H1 (cell line): ENCODE measurements at regions not wholly inside any gene's neighbourhood (a gene's known extent, or its start where the extent isn't known, plus 50 kb on each side); places are given as distances from the start of the nearest gene placed in this dataset.

Experiments used
- CTCF ChIA-PET: fragments of 300-600 bp; sonication (Branson Sonifier 250); formaldehyde crosslinking; loops from one replicate; lab custom pipeline; 2021; ENCODE audit not compliant: partially characterized antibody; lab: Charles Lee
- POLR2A ChIA-PET: fragments of 300-600 bp; sonication (Branson Sonifier 250); formaldehyde crosslinking; loops from one replicate; lab custom pipeline; 2021; ENCODE audit warnings: inconsistent platforms; ENCODE audit not compliant: partially characterized antibody; lab: Charles Lee
- DNase-seq, 2 experiments: peaks; one replicate each; pipeline versions ENCODE4 v3.0.0 to v3.0.0-alpha.2; 2010 to 2022; ENCODE audit warnings: low spot score in 2 of 2, low read depth in 1 of 2, mixed read lengths in 1 of 2
- FAIRE-seq: peaks from 2 replicates; lab custom pipeline; 2011; peaks lifted over from hg19 to GRCh38; lab: Jason Lieb, UNC
- H2AFZ ChIP-seq: 2 replicates; pipeline ENCODE4 v1.8.1; 2012; ENCODE audit warnings: low read length, inconsistent platforms
- H2AK5ac ChIP-seq: 2 replicates; pipeline ENCODE4 v1.6.1; 2013; ENCODE audit warnings: low read depth, low read length
- H2BK120ac ChIP-seq: replicated peaks from 2 replicates; pipeline ENCODE3; 2013; ENCODE audit warnings: low read depth, low read length, inconsistent platforms
- H2BK12ac ChIP-seq: 2 replicates; pipeline ENCODE4 v1.6.1; 2013; ENCODE audit warnings: low read depth, low read length
- H2BK15ac ChIP-seq: 2 replicates; pipeline ENCODE4 v1.6.1; 2013; ENCODE audit warnings: low read length
- H2BK20ac ChIP-seq: 2 replicates; pipeline ENCODE4 v1.6.1; 2013; ENCODE audit warnings: low read length
- H2BK5ac ChIP-seq: 2 replicates; pipeline ENCODE4 v1.6.1; 2013; ENCODE audit warnings: low read depth, low read length
- H3K14ac ChIP-seq: 2 replicates; pipeline ENCODE4 v1.6.1; 2013; ENCODE audit warnings: inconsistent platforms; ENCODE audit not compliant: insufficient read length
- H3K18ac ChIP-seq: 2 replicates; pipeline ENCODE4 v1.6.1; 2013; ENCODE audit warnings: low read length; ENCODE audit errors: extremely low read depth
- H3K23ac ChIP-seq: 2 replicates; pipeline ENCODE4 v1.6.1; 2013; ENCODE audit warnings: inconsistent platforms; ENCODE audit not compliant: insufficient read length
- H3K23me2 ChIP-seq: 2 replicates; pipeline ENCODE4 v1.6.1; 2013; ENCODE audit warnings: low read depth, low read length
- H3K27ac ChIP-seq: 2 replicates; pipeline ENCODE4 v1.6.1; 2011; ENCODE audit warnings: low read depth, low read length, inconsistent platforms
- H3K27me3 ChIP-seq, 4 experiments: replicated peaks in 1 of 4; 1 replicate in 1 of 4; 2 replicates in 3 of 4; pipeline versions ENCODE4 v1.6.1 to v1.8.1; 2011 to 2013; ENCODE audit warnings: low read length in 3 of 4, mild to moderate bottlenecking in 3 of 4, inconsistent platforms in 2 of 4, mixed read lengths in 2 of 4, moderate library complexity in 1 of 4; ENCODE audit not compliant: control insufficient read depth in 3 of 4, insufficient read depth in 3 of 4; ENCODE audit errors: extremely low read depth in 1 of 4
- H3K36me3 ChIP-seq, 4 experiments: 2 replicates each; pipeline versions ENCODE4 v1.6.1 to v1.8.1; 2011 to 2013; ENCODE audit warnings: mild to moderate bottlenecking in 4 of 4, low read length in 3 of 4, moderate library complexity in 2 of 4, control low read depth in 1 of 4, inconsistent platforms in 1 of 4; ENCODE audit not compliant: insufficient read depth in 4 of 4, control insufficient read depth in 2 of 4
- H3K4ac ChIP-seq: replicated peaks from 2 replicates; pipeline ENCODE3; 2013; ENCODE audit warnings: low read length, low read depth, mixed read lengths, inconsistent platforms; ENCODE audit not compliant: insufficient read length
- H3K4me1 ChIP-seq, 4 experiments: replicated peaks in 1 of 4; 1 replicate in 1 of 4; 2 replicates in 3 of 4; pipeline versions ENCODE4 v1.6.1 to v1.8.1; 2011 to 2013; ENCODE audit warnings: low read length in 3 of 4, inconsistent platforms in 2 of 4, mixed read lengths in 1 of 4; ENCODE audit not compliant: insufficient read depth in 4 of 4, control insufficient read depth in 3 of 4
- H3K4me2 ChIP-seq, 2 experiments: 2 replicates each; pipeline versions ENCODE4 v1.6.1 to v1.8.1; 2011 to 2013; ENCODE audit warnings: low read depth in 2 of 2, low read length in 2 of 2, control low read depth in 1 of 2, inconsistent platforms in 1 of 2, mild to moderate bottlenecking in 1 of 2; ENCODE audit not compliant: insufficient read depth in 1 of 2
- H3K4me3 ChIP-seq, 4 experiments: fragments of 200-600, 300-600 bp in 1 of 4; sonication (generic), shearing (Covaris generic), sonication (Bioruptor Twin) in 1 of 4; 2 replicates each; pipeline versions ENCODE4 v1.5.1 to v1.8.1; 2011 to 2016; ENCODE audit warnings: low read length in 4 of 4, low read depth in 3 of 4, control low read depth in 2 of 4, inconsistent platforms in 2 of 4, mild to moderate bottlenecking in 2 of 4, mixed read lengths in 1 of 4, moderate library complexity in 1 of 4; ENCODE audit not compliant: insufficient read depth in 2 of 4; ENCODE audit errors: extremely low read depth in 1 of 4
- H3K56ac ChIP-seq: replicated peaks from 2 replicates; pipeline ENCODE3; 2013; ENCODE audit warnings: low read depth, mild to moderate bottlenecking, mixed read lengths, low read length, inconsistent platforms; ENCODE audit not compliant: insufficient read length
- H3K79me1 ChIP-seq: 2 replicates; pipeline ENCODE4 v1.6.1; 2013; ENCODE audit warnings: low read depth, low read length, control low read depth
- H3K79me2 ChIP-seq, 2 experiments: 2 replicates each; pipeline versions ENCODE4 v1.6.1 to v1.8.1; 2012 to 2013; ENCODE audit warnings: low read length in 2 of 2, mild to moderate bottlenecking in 2 of 2, inconsistent platforms in 1 of 2; ENCODE audit not compliant: insufficient read depth in 2 of 2, control insufficient read depth in 1 of 2
- H3K9ac ChIP-seq, 4 experiments: replicated peaks in 1 of 4; 1 replicate in 1 of 4; 2 replicates in 3 of 4; pipeline versions ENCODE4 v1.6.1 to v1.8.1; 2011 to 2013; ENCODE audit warnings: low read depth in 3 of 4, low read length in 3 of 4, control low read depth in 2 of 4, mild to moderate bottlenecking in 2 of 4, moderate library complexity in 2 of 4, inconsistent platforms in 1 of 4; ENCODE audit errors: extremely low read depth in 1 of 4
- H3K9me3 ChIP-seq, 2 experiments: 2 replicates each; pipeline versions ENCODE4 v1.6.1 to v1.8.1; 2012 to 2013; ENCODE audit warnings: mild to moderate bottlenecking in 2 of 2, moderate library complexity in 2 of 2, control low read depth in 1 of 2, inconsistent platforms in 1 of 2, low read depth in 1 of 2, low read length in 1 of 2, mixed read lengths in 1 of 2; ENCODE audit not compliant: insufficient read depth in 2 of 2
- H4K20me1 ChIP-seq, 2 experiments: replicated peaks in 1 of 2; 2 replicates each; pipeline versions ENCODE3 to v1.8.1; 2011 to 2013; ENCODE audit warnings: inconsistent platforms in 2 of 2, low read length in 2 of 2, mild to moderate bottlenecking in 1 of 2; ENCODE audit not compliant: insufficient read depth in 2 of 2, control insufficient read depth in 1 of 2
- H4K5ac ChIP-seq: 2 replicates; pipeline ENCODE4 v1.6.1; 2013; ENCODE audit warnings: low read length, low read depth, mixed read lengths, inconsistent platforms; ENCODE audit not compliant: insufficient read length
- H4K8ac ChIP-seq: 2 replicates; pipeline ENCODE4 v1.8.0; 2013; ENCODE audit warnings: mild to moderate bottlenecking, moderate library complexity, low read length, inconsistent platforms; ENCODE audit not compliant: insufficient read depth; ENCODE audit errors: extremely low read depth
- H4K91ac ChIP-seq: replicated peaks from 2 replicates; pipeline ENCODE3; 2013; ENCODE audit warnings: low read length, mixed read lengths, inconsistent platforms; ENCODE audit not compliant: insufficient read length
- ATF2 ChIP-seq: IDR thresholded peaks from 2 replicates; pipeline ENCODE4 v1.6.1; 2012; ENCODE audit warnings: low read length, inconsistent platforms
- CBX5 ChIP-seq: fragments of 300-800, 300-1000 bp; sonication (generic); IDR thresholded peaks from 2 replicates; pipeline ENCODE4 v1.7.1; 2016; ENCODE audit warnings: antibody characterized with exemption, low read length, low read depth
- E2F6 ChIP-seq: IDR thresholded peaks from 2 replicates; pipeline ENCODE4 v1.6.1; 2012; ENCODE audit warnings: inconsistent platforms
- EGR1 ChIP-seq: IDR thresholded peaks from 2 replicates; pipeline ENCODE4 v1.6.1; 2011; ENCODE audit warnings: low read depth, low read length, borderline replicate concordance
- JUN ChIP-seq: IDR thresholded peaks from 2 replicates; pipeline ENCODE4 v1.6.1; 2011; ENCODE audit warnings: low read depth, mild to moderate bottlenecking, improper control_type of control experiment, low read length
- KDM5A ChIP-seq: fragments of 200-600 bp; IDR thresholded peaks from 2 replicates; pipeline ENCODE4 v1.7.1; 2012; ENCODE audit warnings: mild to moderate bottlenecking, low read length, inconsistent platforms, mixed read lengths
- NANOG ChIP-seq: IDR thresholded peaks from 2 replicates; pipeline ENCODE4 v1.6.1; 2011; ENCODE audit warnings: low read length, low read depth, mild to moderate bottlenecking, inconsistent platforms; ENCODE audit not compliant: insufficient read depth, poor library complexity, severe bottlenecking
- PHF8 ChIP-seq: fragments of 200-600 bp; sonication (generic); conservative IDR thresholded peaks from 2 replicates; pipeline ENCODE4 v1.7.1; 2012; ENCODE audit warnings: low read depth, mild to moderate bottlenecking, inconsistent platforms, low read length, moderate library complexity
- SP2 ChIP-seq: IDR thresholded peaks from 2 replicates; pipeline ENCODE4 v1.6.1; 2012; ENCODE audit warnings: mild to moderate bottlenecking, low read length, inconsistent platforms
- SUZ12 ChIP-seq: fragments of 200-600 bp; sonication (generic); IDR thresholded peaks from 2 replicates; pipeline ENCODE4 v1.6.1; 2012; ENCODE audit warnings: mild to moderate bottlenecking, inconsistent platforms, low read length, moderate library complexity, mixed read lengths
- TAF1 ChIP-seq: IDR thresholded peaks from 2 replicates; pipeline ENCODE4 v1.6.1; 2011; ENCODE audit warnings: mild to moderate bottlenecking, low read depth, low read length
- TEAD4 ChIP-seq: IDR thresholded peaks from 2 replicates; pipeline ENCODE4 v1.6.1; 2012; ENCODE audit warnings: low read depth, low read length, inconsistent platforms, mixed read lengths
- ZNF274 ChIP-seq: IDR thresholded peaks from 2 replicates; pipeline ENCODE4 v1.7.0; 2012; ENCODE audit warnings: low read length, borderline replicate concordance; ENCODE audit errors: extremely low read depth
- WGBS, 2 experiments: shearing (Covaris generic) in 1 of 2; methylation state at CpG; one replicate each; pipeline versions ENCODE4 v1.1.6 to v1.1.7; 2013 to 2015; ENCODE audit warnings: low lambda C conversion rate in 2 of 2, mixed read lengths in 2 of 2, inconsistent platforms in 1 of 2, low coverage in 1 of 2, missing lambda C conversion rate in 1 of 2; ENCODE audit not compliant: insufficient replicate concordance in 2 of 2, insufficient coverage in 1 of 2, insufficient read length in 1 of 2; ENCODE audit errors: extremely low coverage in 1 of 2, missing lambda C conversion rate in 1 of 2; 5-methylcytosine and 5-hydroxymethylcytosine counted together

- Histone ChIP-seq H4K8ac (no peak overlapping the region), H4K5ac (no peak overlapping the region), H3K79me1 (no peaks in the 10 kb centered on the region), H3K27me3 (no peaks in the 10 kb centered on the region), H3K18ac (no peak overlapping the region), H3K36me3 (no peaks in the 10 kb centered on the region), H2BK15ac (no peak overlapping the region), H3K4ac (no peak overlapping the region), H3K27ac (no peak overlapping the region), H2BK12ac (no peak overlapping the region), H2BK20ac (no peak overlapping the region), H3K4me2 (no peak overlapping the region), H3K4me3 (no peak overlapping the region), H3K23me2 (no peaks in the 10 kb centered on the region), H2BK5ac (no peak overlapping the region), H3K9ac (no peak overlapping the region), H3K14ac (no peak overlapping the region), H3K56ac (no peak overlapping the region), H3K9me3 (no peaks in the 10 kb centered on the region), H4K91ac (no peak overlapping the region), H3K4me1 (peaks cover 0 to 4% (median 0%) of the 10 kb centered on the region in 4 experiments; a peak in 1 of 7 replicates), H4K20me1 (no peaks in the 10 kb centered on the region), H2BK120ac (no peak overlapping the region), H2AFZ (no peak overlapping the region), H3K23ac (no peak overlapping the region), H3K79me2 (no peaks in the 10 kb centered on the region), H2AK5ac (no peak overlapping the region)
- FAIRE-seq (no peak), DNase-seq (no peak)
- CTCF ChIA-PET: interaction anchor here (0.7 to 3.5 kb wide), 5 partner anchors 10 to 1281 kb away, joined by 3 to 24 read pairs (median 3); no protein-coding TSS in a partner anchor
- POLR2A ChIA-PET: no interaction called here
- WGBS, 2 experiments: 67% methylated on average over 3 of the region's 3 CpGs; no CpG with 5 or more reads in 1 of the 2 experiments
- TF ChIP-seq ZNF274 (no peak), E2F6 (no peak), NANOG (no peak), ATF2 (no peak), SP2 (no peak), SUZ12 (no peak), EGR1 (no peak), JUN (no peak), PHF8 (no peak), KDM5A (no peak), CBX5 (no peak), TEAD4 (no peak), TAF1 (no peak)
These were observed 109.8 kb downstream of the ACTL7B start for GRCh38 chr9:108746001-108746400.
